ENCODE measurements at regions not wholly inside any gene's neighbourhood (a gene's known extent, or its start where the extent isn't known, plus 50 kb on each side); places are given as distances from the start of the nearest gene placed in this dataset.
"Not testable (repeated sequence)": the region's sequence is repeated elsewhere in the genome, so short reads cannot be mapped to it uniquely, and the experiment has no call there.

- no peak overlapping the region for H2AK5ac ChIP-seq (ENCODE audit: low read depth, low read length)
- no peak overlapping the region for H3K4ac ChIP-seq (ENCODE audit: low read length)
- no peak overlapping the region for H3K9ac ChIP-seq (ENCODE audit: low read depth, low read length, poor library complexity)
- no peak overlapping the region for H4K8ac ChIP-seq (ENCODE audit: low read depth, low read length)
- H3K27me3 ChIP-seq (ENCODE audit: control insufficient read depth in 3 of 3, insufficient read depth in 3 of 3, low read depth in 1 of 3, low read length in 3 of 3) = no peaks in the 10 kb centered on the region
- no peak for DNase-seq (ENCODE audit: low spot score)
- no peak overlapping the region for H3K14ac ChIP-seq (ENCODE audit: low read length)
- no peak overlapping the region for H3K27ac ChIP-seq (replicated peaks; ENCODE audit: low read length)
- H4K91ac ChIP-seq (ENCODE audit: low read depth, low read length, poor library complexity) = no peak overlapping the region
- H2AFZ ChIP-seq (ENCODE audit: low read length) = no peak overlapping the region
- peaks cover 0 to 3% of the 10 kb centered on the region in 2 donors for H3K4me1 ChIP-seq (ENCODE audit: control insufficient read depth in 2 of 2, insufficient read depth in 1 of 2, low read depth in 1 of 2, low read length in 2 of 2)
- H3K4me2 ChIP-seq (ENCODE audit: insufficient read depth, low read length, poor library complexity, severe bottlenecking) = no peak overlapping the region
- no peak overlapping the region for H3K23ac ChIP-seq (ENCODE audit: low read depth, low read length, poor library complexity)
- H3K9me3 ChIP-seq (replicated peaks in 1 of 2; ENCODE audit: control insufficient read depth in 2 of 2, insufficient read depth in 1 of 2, low read depth in 1 of 2, low read length in 2 of 2) = no peaks in the 10 kb centered on the region
- H2BK120ac ChIP-seq (ENCODE audit: low read depth, low read length) = no peak overlapping the region
- no peak overlapping the region for H2BK12ac ChIP-seq (ENCODE audit: low read length)
- no peak overlapping the region for H2BK15ac ChIP-seq (ENCODE audit: low read length)
- H2BK5ac ChIP-seq (ENCODE audit: low read length) = no peak overlapping the region
- no peak overlapping the region for H3K18ac ChIP-seq (ENCODE audit: low read length)
- no peaks in the 10 kb centered on the region for H3K36me3 ChIP-seq (replicated peaks in 1 of 2; ENCODE audit: control insufficient read depth in 2 of 2, insufficient read depth in 2 of 2, low read length in 2 of 2)
- H3K4me3 ChIP-seq (ENCODE audit: low read length in 2 of 2) = no peak overlapping the region
- H3K79me1 ChIP-seq (ENCODE audit: low read depth, low read length) = peaks cover 4% of the 10 kb centered on the region
Observed at GRCh38 chr1:233505130-233505529, 108.8 kb upstream of the KCNK1 start.

- not testable (repeated sequence) for H4K8ac ChIP-seq (ENCODE audit: low read depth, low read length); H2BK5ac ChIP-seq (ENCODE audit: low read length); H3K4me2 ChIP-seq (ENCODE audit: insufficient read depth, low read length, poor library complexity, severe bottlenecking); H3K79me1 ChIP-seq (ENCODE audit: low read depth, low read length); H3K23ac ChIP-seq (ENCODE audit: low read depth, low read length, poor library complexity); H3K18ac ChIP-seq (ENCODE audit: low read length); DNase-seq (ENCODE audit: low spot score); H3K4me3 ChIP-seq (ENCODE audit: low read length in 2 of 2); H3K27me3 ChIP-seq (ENCODE audit: control insufficient read depth in 3 of 3, insufficient read depth in 3 of 3, low read depth in 1 of 3, low read length in 3 of 3); H3K4ac ChIP-seq (ENCODE audit: low read length); H3K4me1 ChIP-seq (ENCODE audit: control insufficient read depth in 2 of 2, insufficient read depth in 1 of 2, low read depth in 1 of 2, low read length in 2 of 2); H3K9me3 ChIP-seq (replicated peaks in 1 of 2; ENCODE audit: control insufficient read depth in 2 of 2, insufficient read depth in 1 of 2, low read depth in 1 of 2, low read length in 2 of 2); H2AFZ ChIP-seq (ENCODE audit: low read length); H3K9ac ChIP-seq (ENCODE audit: low read depth, low read length, poor library complexity); H3K27ac ChIP-seq (replicated peaks; ENCODE audit: low read length); H3K14ac ChIP-seq (ENCODE audit: low read length); H2BK120ac ChIP-seq (ENCODE audit: low read depth, low read length); H2BK15ac ChIP-seq (ENCODE audit: low read length); H2AK5ac ChIP-seq (ENCODE audit: low read depth, low read length); H2BK12ac ChIP-seq (ENCODE audit: low read length); H3K36me3 ChIP-seq (replicated peaks in 1 of 2; ENCODE audit: control insufficient read depth in 2 of 2, insufficient read depth in 2 of 2, low read length in 2 of 2); H4K91ac ChIP-seq (ENCODE audit: low read depth, low read length, poor library complexity)
- no CpG with 5 or more reads among the region's 3 CpGs for WGBS, 2 donors (ENCODE audit: extremely low coverage in 2 of 2, insufficient read length in 2 of 2, insufficient replicate concordance in 1 of 2)
Observed at GRCh38 chr1:233505889-233506288, 108.0 kb upstream of the KCNK1 start.

DNA sequence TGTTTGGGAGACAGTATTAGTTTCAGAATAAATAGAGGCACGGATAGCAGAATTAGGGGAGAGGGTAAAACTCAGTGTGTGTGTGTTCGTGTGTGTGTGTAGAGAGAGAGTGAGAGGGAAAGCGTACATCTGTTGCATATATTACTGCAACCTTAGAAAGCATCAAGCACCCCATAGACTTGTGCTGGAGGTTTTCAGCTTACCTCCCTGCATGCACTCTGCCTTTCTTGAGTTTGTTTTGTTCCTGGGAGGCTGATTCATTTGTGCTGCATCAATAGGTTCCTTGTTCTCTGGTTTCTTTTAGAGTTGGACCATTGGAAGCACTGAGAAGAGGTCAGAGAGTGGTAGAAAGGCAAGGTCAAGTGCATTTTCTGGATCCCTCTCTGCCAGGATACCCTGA is 104.4 kb upstream of the KCNK1 start:
- H3K9ac ChIP-seq (ENCODE audit: low read depth, low read length, poor library complexity) = no peak overlapping the region
- no peak overlapping the region for H3K4ac ChIP-seq (ENCODE audit: low read length)
- H3K9me3 ChIP-seq (replicated peaks in 1 of 2; ENCODE audit: control insufficient read depth in 2 of 2, insufficient read depth in 1 of 2, low read depth in 1 of 2, low read length in 2 of 2) = no peaks in the 10 kb centered on the region
- no peak overlapping the region for H3K23ac ChIP-seq (ENCODE audit: low read depth, low read length, poor library complexity)
- no peak overlapping the region for H4K91ac ChIP-seq (ENCODE audit: low read depth, low read length, poor library complexity)
- H3K18ac ChIP-seq (ENCODE audit: low read length) = no peak overlapping the region
- peaks cover 3% of the 10 kb centered on the region for H3K79me1 ChIP-seq (ENCODE audit: low read depth, low read length)
- H3K27me3 ChIP-seq (ENCODE audit: control insufficient read depth in 3 of 3, insufficient read depth in 3 of 3, low read depth in 1 of 3, low read length in 3 of 3) = no peaks in the 10 kb centered on the region
- H2BK12ac ChIP-seq (ENCODE audit: low read length) = no peak overlapping the region
- H3K4me1 ChIP-seq (ENCODE audit: control insufficient read depth in 2 of 2, insufficient read depth in 1 of 2, low read depth in 1 of 2, low read length in 2 of 2) = peaks cover 0 to 3% of the 10 kb centered on the region in 2 donors
- no peak overlapping the region for H3K14ac ChIP-seq (ENCODE audit: low read length)
- H2BK5ac ChIP-seq (ENCODE audit: low read length) = no peak overlapping the region
- no peak overlapping the region for H2AFZ ChIP-seq (ENCODE audit: low read length)
- no peak overlapping the region for H4K8ac ChIP-seq (ENCODE audit: low read depth, low read length)
- H2BK120ac ChIP-seq (ENCODE audit: low read depth, low read length) = no peak overlapping the region
- H3K4me2 ChIP-seq (ENCODE audit: insufficient read depth, low read length, poor library complexity, severe bottlenecking) = no peak overlapping the region
- peak; percentile 42 for DNase-seq (ENCODE audit: low spot score)
- no peak overlapping the region for H2BK15ac ChIP-seq (ENCODE audit: low read length)
- H2AK5ac ChIP-seq (ENCODE audit: low read depth, low read length) = no peak overlapping the region
- no peaks in the 10 kb centered on the region for H3K36me3 ChIP-seq (replicated peaks in 1 of 2; ENCODE audit: control insufficient read depth in 2 of 2, insufficient read depth in 2 of 2, low read length in 2 of 2)
- no peak overlapping the region for H3K4me3 ChIP-seq (ENCODE audit: low read length in 2 of 2)
- H3K27ac ChIP-seq (replicated peaks; ENCODE audit: low read length) = no peak overlapping the region
- no CpG with 5 or more reads among the region's 3 CpGs for WGBS, 2 donors (ENCODE audit: extremely low coverage in 2 of 2, insufficient read length in 2 of 2, insufficient replicate concordance in 1 of 2)

GRCh38 chr1:233512538-233512937 is 101.4 kb upstream of the KCNK1 start:
- no peak overlapping the region for H3K27ac ChIP-seq (replicated peaks; ENCODE audit: low read length)
- H3K4ac ChIP-seq (ENCODE audit: low read length) = no peak overlapping the region
- no peak overlapping the region for H2BK15ac ChIP-seq (ENCODE audit: low read length)
- H3K27me3 ChIP-seq (ENCODE audit: control insufficient read depth in 3 of 3, insufficient read depth in 3 of 3, low read depth in 1 of 3, low read length in 3 of 3) = no peaks in the 10 kb centered on the region
- H4K8ac ChIP-seq (ENCODE audit: low read depth, low read length) = no peak overlapping the region
- no peak overlapping the region for H2BK120ac ChIP-seq (ENCODE audit: low read depth, low read length)
- H3K4me3 ChIP-seq (ENCODE audit: low read length in 2 of 2) = no peak overlapping the region
- H2BK5ac ChIP-seq (ENCODE audit: low read length) = no peak overlapping the region
- no peak overlapping the region for H3K9ac ChIP-seq (ENCODE audit: low read depth, low read length, poor library complexity)
- H3K4me2 ChIP-seq (ENCODE audit: insufficient read depth, low read length, poor library complexity, severe bottlenecking) = no peak overlapping the region
- no peaks in the 10 kb centered on the region for H3K36me3 ChIP-seq (replicated peaks in 1 of 2; ENCODE audit: control insufficient read depth in 2 of 2, insufficient read depth in 2 of 2, low read length in 2 of 2)
- H3K79me1 ChIP-seq (ENCODE audit: low read depth, low read length) = no peaks in the 10 kb centered on the region
- H2AFZ ChIP-seq (ENCODE audit: low read length) = no peak overlapping the region
- H3K23ac ChIP-seq (ENCODE audit: low read depth, low read length, poor library complexity) = no peak overlapping the region
- H3K9me3 ChIP-seq (replicated peaks in 1 of 2; ENCODE audit: control insufficient read depth in 2 of 2, insufficient read depth in 1 of 2, low read depth in 1 of 2, low read length in 2 of 2) = no peaks in the 10 kb centered on the region
- WGBS, 2 donors (ENCODE audit: extremely low coverage in 2 of 2, insufficient read length in 2 of 2, insufficient replicate concordance in 1 of 2) = no CpG with 5 or more reads among the region's 3 CpGs
- no peak for DNase-seq (ENCODE audit: low spot score)
- H2BK12ac ChIP-seq (ENCODE audit: low read length) = no peak overlapping the region
- peaks cover 0 to 3% of the 10 kb centered on the region in 2 donors for H3K4me1 ChIP-seq (ENCODE audit: control insufficient read depth in 2 of 2, insufficient read depth in 1 of 2, low read depth in 1 of 2, low read length in 2 of 2)
- no peak overlapping the region for H3K14ac ChIP-seq (ENCODE audit: low read length)
- no peak overlapping the region for H4K91ac ChIP-seq (ENCODE audit: low read depth, low read length, poor library complexity)
- H3K18ac ChIP-seq (ENCODE audit: low read length) = no peak overlapping the region
- no peak overlapping the region for H2AK5ac ChIP-seq (ENCODE audit: low read depth, low read length)

All from neuronal stem cell (in vitro differentiated cells).